TTC549 (cell line): ENCODE measurements at regions not wholly inside any gene's neighbourhood (a gene's known extent, or its start where the extent isn't known, plus 50 kb on each side); places are given as distances from the start of the nearest gene placed in this dataset.
"Not testable (repeated sequence)": the region's sequence is repeated elsewhere in the genome, so short reads cannot be mapped to it uniquely, and the experiment has no call there.

Experiments
- FAIRE-seq: peaks from 2 replicates; lab custom pipeline; 2012; peaks lifted over from hg19 to GRCh38; lab: Jason Lieb, UNC

- not testable (repeated sequence) for FAIRE-seq
Measured at GRCh38 chr14:84944901-84945300, 585.0 kb upstream of the FLRT2 start.

- FAIRE-seq = no peak
Measured at GRCh38 chr14:84959851-84960520, 570.0 kb upstream of the FLRT2 start.

- FAIRE-seq = no peak
Measured at GRCh38 chr14:84961637-84962036, 568.3 kb upstream of the FLRT2 start.

- FAIRE-seq = no peak
Measured at GRCh38 chr14:84963518-84963917, 566.4 kb upstream of the FLRT2 start.

DNA sequence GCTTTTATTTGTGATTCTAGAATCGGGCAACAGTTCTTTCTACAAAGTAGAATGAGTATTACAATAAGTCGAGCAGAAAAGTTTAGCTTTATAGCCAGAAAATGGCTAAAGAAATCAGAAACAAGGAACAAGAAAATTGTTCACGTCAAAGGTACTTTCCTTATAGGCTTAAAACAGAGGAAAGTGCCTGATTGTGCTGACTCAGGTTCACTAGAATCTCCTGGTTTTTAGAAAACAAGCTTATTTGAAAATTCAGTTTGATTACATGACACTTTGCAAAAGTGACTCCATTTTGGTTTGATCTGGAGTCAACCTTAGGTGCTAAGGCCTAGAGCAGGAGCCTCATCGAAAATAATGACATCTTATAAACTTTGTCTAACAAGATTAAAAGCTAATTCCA is 564.7 kb upstream of the FLRT2 start:
- no peak for FAIRE-seq

- no peak for FAIRE-seq
Measured at GRCh38 chr14:84969501-84969900, 560.4 kb upstream of the FLRT2 start.

DNA sequence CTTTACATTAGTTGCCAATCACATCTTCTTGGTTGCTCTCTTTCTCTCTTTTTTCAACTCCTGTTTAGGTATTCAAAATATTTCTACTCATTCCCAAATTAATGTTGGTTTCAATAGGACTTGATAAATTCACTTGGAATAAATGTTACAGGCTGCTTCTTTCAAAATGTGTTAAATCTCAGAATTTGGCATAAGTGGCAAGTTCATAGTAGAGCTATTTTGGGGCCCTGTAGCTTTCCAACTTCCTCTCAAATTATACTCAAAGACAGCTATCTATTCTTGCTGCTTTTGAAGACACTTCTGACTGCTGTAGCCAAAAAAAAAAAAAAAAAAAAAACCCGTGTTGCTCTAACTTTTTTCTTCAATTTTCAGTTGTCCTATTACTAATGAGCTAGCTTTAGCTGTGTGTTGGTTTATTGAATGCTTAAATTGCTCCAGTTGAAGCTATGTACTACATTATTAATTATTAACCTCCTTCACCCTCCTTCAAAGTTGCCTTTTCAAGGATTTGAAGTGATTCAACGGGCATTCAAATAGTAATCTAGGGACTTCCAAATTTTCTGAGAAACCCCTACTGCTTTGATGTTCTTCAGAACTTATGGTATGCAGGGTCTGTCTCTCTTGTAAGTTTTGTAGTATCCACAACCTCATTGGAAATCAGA is 554.6 kb upstream of the FLRT2 start:
- FAIRE-seq = no peak

- FAIRE-seq = no peak
Measured at GRCh38 chr14:84976805-84977204, 553.1 kb upstream of the FLRT2 start.

GRCh38 chr14:84987042-84987441 is 542.9 kb upstream of the FLRT2 start:
- FAIRE-seq = no peak

GRCh38 chr14:84988357-84988756 is 541.6 kb upstream of the FLRT2 start:
- FAIRE-seq = no peak

GRCh38 chr14:84991021-84991420 is 538.9 kb upstream of the FLRT2 start:
- no peak for FAIRE-seq

GRCh38 chr14:84998216-84998615 is 531.7 kb upstream of the FLRT2 start:
- FAIRE-seq = no peak

- no peak for FAIRE-seq
Measured at GRCh38 chr14:85002846-85003245, 527.1 kb upstream of the FLRT2 start.

GRCh38 chr14:85003805-85004204 is 526.1 kb upstream of the FLRT2 start:
- FAIRE-seq = no peak

GRCh38 chr14:85009506-85009905 is 520.4 kb upstream of the FLRT2 start:
- FAIRE-seq = no peak

GRCh38 chr14:85010186-85010585 is 519.8 kb upstream of the FLRT2 start:
- no peak for FAIRE-seq

DNA sequence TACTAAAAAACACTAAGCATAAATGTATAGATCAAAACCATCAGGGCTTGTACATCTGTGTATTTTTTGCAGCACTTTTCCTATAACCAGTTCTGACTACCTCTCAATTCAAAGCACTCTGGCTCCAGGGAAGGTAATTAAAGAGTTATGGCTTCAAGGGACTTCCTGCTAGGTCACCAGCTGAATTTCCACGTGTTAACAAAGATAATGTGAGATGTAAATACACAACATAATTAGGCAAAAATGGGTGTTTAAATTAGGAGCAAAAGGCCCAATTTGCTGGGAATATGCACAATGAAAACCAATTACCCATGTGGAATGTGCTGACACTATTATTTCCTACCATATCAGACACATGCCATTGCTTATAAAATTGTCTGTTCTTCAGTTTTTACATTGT is 513.4 kb upstream of the FLRT2 start:
- no peak for FAIRE-seq

- FAIRE-seq = not testable (repeated sequence)
Measured at GRCh38 chr14:85023866-85024265, 506.1 kb upstream of the FLRT2 start.

DNA sequence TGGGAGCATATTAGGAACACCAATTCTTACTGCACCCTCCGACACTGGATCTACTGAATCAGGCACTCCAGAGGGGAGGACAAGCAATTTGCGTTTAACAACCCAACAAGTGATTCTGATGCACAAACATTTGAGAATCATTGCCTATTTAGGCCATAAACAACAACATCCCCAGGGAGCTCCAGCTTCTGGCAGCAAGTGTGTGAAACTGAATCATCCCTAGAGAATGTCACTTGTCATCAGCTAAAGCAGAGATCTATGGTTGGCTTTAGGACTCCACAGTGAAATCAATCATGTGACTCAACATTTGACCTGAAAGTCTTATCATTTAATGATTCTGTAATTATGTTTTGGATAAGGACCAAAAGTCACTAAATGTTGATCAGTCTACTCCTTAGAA is 505.0 kb upstream of the FLRT2 start:
- no peak for FAIRE-seq

DNA sequence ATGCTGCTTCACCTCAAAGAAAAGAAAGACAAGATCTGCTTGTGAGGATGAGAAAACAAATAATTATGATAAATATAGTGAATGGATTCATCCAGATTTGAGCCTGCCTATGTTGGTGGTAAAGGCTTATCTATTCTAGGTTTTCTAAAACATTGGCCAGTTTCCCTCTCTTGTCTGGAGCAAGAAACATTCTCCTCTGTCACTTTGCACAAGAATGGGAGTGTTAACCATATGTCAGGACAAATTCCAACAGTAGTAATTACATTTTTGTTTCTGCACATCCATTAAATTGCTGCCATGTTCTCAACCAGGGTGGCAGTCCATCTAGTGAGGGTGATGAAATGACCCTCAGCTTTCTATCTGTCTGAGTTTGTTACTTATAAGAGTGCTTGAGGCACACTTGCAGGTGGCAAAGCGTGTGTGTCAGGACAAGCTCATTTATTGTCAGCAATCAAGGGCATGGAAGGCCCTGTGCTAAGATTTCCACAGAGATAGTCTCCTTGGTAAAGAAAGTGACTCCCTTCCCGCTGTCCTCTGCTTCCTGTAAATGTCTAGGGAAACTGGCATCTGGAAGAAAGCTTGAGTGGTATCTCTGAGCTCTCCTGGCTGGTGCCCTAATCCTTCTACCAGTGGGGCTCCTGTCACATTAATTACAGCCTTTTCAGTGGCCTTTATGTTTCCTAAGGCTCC is 502.1 kb upstream of the FLRT2 start:
- FAIRE-seq = no peak

DNA sequence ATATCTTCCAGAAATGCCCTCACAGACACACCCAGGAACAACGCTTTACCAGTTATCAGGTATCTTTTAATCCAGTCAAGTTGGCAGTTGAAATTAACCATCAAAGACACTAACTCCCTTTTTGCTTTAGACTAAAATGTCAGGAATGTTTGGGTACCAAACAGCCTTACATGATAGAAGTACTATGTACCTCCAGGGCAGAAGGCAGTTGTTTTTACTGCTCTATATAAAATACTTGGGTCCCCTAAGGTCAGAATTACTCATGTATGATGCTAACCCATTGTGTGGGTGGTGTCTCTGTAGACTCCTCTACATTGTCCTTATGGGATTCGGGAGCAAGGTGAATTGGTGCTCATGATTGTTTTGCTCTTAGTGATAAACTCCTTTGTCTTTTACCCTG is 492.5 kb upstream of the FLRT2 start:
- no peak for FAIRE-seq

DNA sequence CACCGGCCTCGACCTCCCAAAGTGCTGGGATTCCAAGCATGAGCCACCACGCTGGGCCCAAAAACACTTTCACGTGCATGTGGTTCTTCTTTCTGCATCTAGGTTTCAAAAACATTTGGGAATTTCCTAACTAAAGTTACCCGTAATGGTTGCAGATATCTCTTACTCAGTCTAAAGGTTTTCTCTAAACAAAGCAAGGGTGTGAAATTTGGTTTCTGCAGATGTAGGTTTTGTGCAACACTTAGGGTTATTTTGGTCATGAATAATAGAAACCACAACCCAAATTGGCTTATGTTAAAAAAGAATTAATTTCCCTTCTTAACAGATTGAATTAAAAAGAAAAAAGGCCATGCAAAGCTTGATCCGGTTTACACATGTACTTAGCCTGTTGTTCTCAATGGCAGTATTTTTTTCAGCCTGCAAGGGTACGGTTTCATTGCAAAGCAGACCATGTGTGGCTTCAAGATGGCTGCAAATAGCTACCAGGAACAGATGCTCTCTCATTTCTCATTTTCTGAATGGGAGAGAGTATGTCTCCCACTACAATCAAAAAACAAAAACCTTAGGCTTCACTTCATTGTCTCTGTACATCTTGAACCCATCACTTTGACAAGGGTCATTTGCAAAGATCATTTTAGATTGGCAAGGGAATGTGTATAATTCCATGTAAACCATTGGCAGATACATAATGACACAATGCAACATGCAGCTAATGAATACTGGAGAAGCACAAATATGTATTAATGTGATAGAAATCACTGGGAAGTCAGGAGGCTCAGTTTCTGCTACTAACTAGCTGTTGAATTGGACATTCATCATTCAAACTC is 491.2 kb upstream of the FLRT2 start:
- FAIRE-seq = no peak

- no peak for FAIRE-seq
Measured at GRCh38 chr14:85039353-85039626, 490.7 kb upstream of the FLRT2 start.
